H9 (cell line): ENCODE measurements at regions not wholly inside any gene's neighbourhood (a gene's known extent, or its start where the extent isn't known, plus 50 kb on each side); places are given as distances from the start of the nearest gene placed in this dataset.

Experiments
- DNase-seq: peaks from one replicate; pipeline ENCODE4 v3.0.0-alpha.2; 2017
- H2AFZ ChIP-seq: one replicate; pipeline ENCODE4 v1.6.1; 2013; ENCODE audit warnings: mild to moderate bottlenecking, low read length, control low read depth, moderate library complexity
- H2AK5ac ChIP-seq: 2 replicates; pipeline ENCODE4 v1.6.1; 2013; ENCODE audit warnings: low read length, control low read depth, mixed read lengths; ENCODE audit not compliant: insufficient read length
- H2BK120ac ChIP-seq: one replicate; pipeline ENCODE4 v1.6.1; 2013; ENCODE audit warnings: low read depth, mild to moderate bottlenecking, low read length, control low read depth, inconsistent platforms; ENCODE audit not compliant: poor library complexity, severe bottlenecking
- H2BK12ac ChIP-seq: 2 replicates; pipeline ENCODE4 v1.6.1; 2013; ENCODE audit warnings: low read length, control low read depth, mixed read lengths, low read depth; ENCODE audit not compliant: insufficient read length
- H2BK15ac ChIP-seq: 2 replicates; pipeline ENCODE4 v1.6.1; 2013; ENCODE audit warnings: low read depth, low read length, control low read depth
- H2BK20ac ChIP-seq: one replicate; pipeline ENCODE4 v1.6.1; 2013; ENCODE audit warnings: low read depth, mild to moderate bottlenecking, low read length, control low read depth, inconsistent platforms; ENCODE audit not compliant: poor library complexity, severe bottlenecking
- H2BK5ac ChIP-seq: 2 replicates; pipeline ENCODE4 v1.6.1; 2013; ENCODE audit warnings: low read length, control low read depth, mixed read lengths; ENCODE audit not compliant: insufficient read length
- H3K14ac ChIP-seq: 2 replicates; pipeline ENCODE4 v1.6.1; 2013; ENCODE audit warnings: low read length, control low read depth; ENCODE audit not compliant: insufficient read depth
- H3K18ac ChIP-seq: 2 replicates; pipeline ENCODE4 v1.6.1; 2013; ENCODE audit warnings: low read depth, mild to moderate bottlenecking, mixed read lengths, low read length, control low read depth; ENCODE audit not compliant: insufficient read length
- H3K23ac ChIP-seq: 2 replicates; pipeline ENCODE4 v1.6.1; 2013; ENCODE audit warnings: low read length, control low read depth, mixed read lengths, low read depth; ENCODE audit not compliant: insufficient read length
- H3K23me2 ChIP-seq: 2 replicates; pipeline ENCODE4 v1.6.1; 2013; ENCODE audit warnings: low read depth, mild to moderate bottlenecking, mixed read lengths, low read length, control low read depth; ENCODE audit not compliant: insufficient read length, poor library complexity, severe bottlenecking
- H3K27ac ChIP-seq: 2 replicates; pipeline ENCODE4 v1.5.1; 2013; ENCODE audit warnings: low read length, control low read depth, mixed read lengths, low read depth; ENCODE audit not compliant: insufficient read length
- H3K27me3 ChIP-seq: 2 replicates; pipeline ENCODE4 v1.6.1; 2013; ENCODE audit warnings: low read length, control low read depth, inconsistent platforms; ENCODE audit not compliant: insufficient read depth
- H3K4ac ChIP-seq: 2 replicates; pipeline ENCODE4 v1.6.1; 2013; ENCODE audit warnings: low read depth, mild to moderate bottlenecking, control low read depth, inconsistent platforms, low read length, moderate library complexity
- H3K4me1 ChIP-seq: 2 replicates; pipeline ENCODE4 v1.6.1; 2013; ENCODE audit warnings: low read length, control low read depth, inconsistent platforms; ENCODE audit not compliant: insufficient read depth
- H3K4me2 ChIP-seq: 2 replicates; pipeline ENCODE4 v1.6.1; 2013; ENCODE audit warnings: low read length, control low read depth, mixed read lengths; ENCODE audit not compliant: insufficient read length, insufficient read depth
- H3K56ac ChIP-seq: 2 replicates; pipeline ENCODE4 v1.6.1; 2013; ENCODE audit warnings: low read depth, mild to moderate bottlenecking, mixed read lengths, low read length, control low read depth; ENCODE audit not compliant: insufficient read length
- H3K79me1 ChIP-seq: 2 replicates; pipeline ENCODE4 v1.6.1; 2013; ENCODE audit warnings: low read depth, mild to moderate bottlenecking, moderate library complexity, low read length, control low read depth, inconsistent platforms; ENCODE audit not compliant: insufficient read depth, poor library complexity, severe bottlenecking
- H3K79me2 ChIP-seq: 2 replicates; pipeline ENCODE4 v1.6.1; 2013; ENCODE audit warnings: low read length, control low read depth, inconsistent platforms; ENCODE audit not compliant: insufficient read depth
- H3K9ac ChIP-seq: 2 replicates; pipeline ENCODE4 v1.6.1; 2013; ENCODE audit warnings: low read length, control low read depth, mixed read lengths; ENCODE audit not compliant: insufficient read length; ENCODE audit errors: extremely low read depth
- H3K9me3 ChIP-seq: one replicate; pipeline ENCODE4 v1.6.1; 2013; ENCODE audit warnings: low read depth, low read length, inconsistent platforms; ENCODE audit not compliant: control insufficient read depth
- H3T11ph ChIP-seq: one replicate; pipeline ENCODE4 v1.6.1; 2013; ENCODE audit warnings: mild to moderate bottlenecking, low read length, control low read depth, inconsistent platforms
- H4K20me1 ChIP-seq: one replicate; pipeline ENCODE4 v1.6.1; 2013; ENCODE audit not compliant: control insufficient read depth, insufficient read length, insufficient read depth
- H4K5ac ChIP-seq: 2 replicates; pipeline ENCODE4 v1.6.1; 2013; ENCODE audit warnings: low read depth, mild to moderate bottlenecking, mixed read lengths, low read length, control low read depth; ENCODE audit not compliant: insufficient read length
- H4K8ac ChIP-seq: replicated peaks from 2 replicates; pipeline ENCODE4 v1.6.1; 2013; ENCODE audit warnings: low read length, control low read depth, mixed read lengths, low read depth; ENCODE audit not compliant: insufficient read length
- H4K91ac ChIP-seq: 2 replicates; pipeline ENCODE4 v1.6.1; 2013; ENCODE audit warnings: low read depth, mild to moderate bottlenecking, moderate library complexity, mixed read lengths, low read length, control low read depth; ENCODE audit not compliant: insufficient read length
- H3K27ac Mint-ChIP-seq, 3 experiments: 2 replicates in 2 of 3; 3 replicates in 1 of 3; pipeline ENCODE4 v1.8.0; 2020 to 2021; ENCODE audit warnings: mixed read lengths in 3 of 3, mild to moderate bottlenecking in 1 of 3, moderate library complexity in 1 of 3
- H3K27me3 Mint-ChIP-seq: 2 replicates; pipeline ENCODE4 v1.8.0; 2021; ENCODE audit warnings: low read depth, mild to moderate bottlenecking, moderate library complexity, mixed read lengths
- H3K36me3 Mint-ChIP-seq, 3 experiments: 2 replicates in 2 of 3; 3 replicates in 1 of 3; pipeline ENCODE4 v1.8.0; 2020 to 2021; ENCODE audit warnings: low read depth in 3 of 3, mixed read lengths in 3 of 3; ENCODE audit not compliant: insufficient read depth in 1 of 3
- H3K4me1 Mint-ChIP-seq, 2 experiments: 2 replicates each; pipeline ENCODE4 v1.8.0; 2020; ENCODE audit warnings: mixed read lengths in 2 of 2
- H3K4me3 Mint-ChIP-seq, 2 experiments: 2 replicates in 1 of 2; 3 replicates in 1 of 2; pipeline ENCODE4 v1.8.0; 2020 to 2021; ENCODE audit warnings: mild to moderate bottlenecking in 2 of 2, mixed read lengths in 2 of 2, moderate library complexity in 1 of 2
- H3K9me3 Mint-ChIP-seq, 2 experiments: 2 replicates in 1 of 2; 3 replicates in 1 of 2; pipeline ENCODE4 v1.8.0; 2020; ENCODE audit warnings: mild to moderate bottlenecking in 2 of 2, mixed read lengths in 2 of 2, moderate library complexity in 1 of 2
- WGBS: extraction: QIAGEN DNeasy Blood & Tissue Kit; methylation state at CpG from one replicate; pipeline ENCODE4 v1.1.7; 2013; ENCODE audit warnings: missing lambda C conversion rate, low lambda C conversion rate, mixed read lengths; ENCODE audit not compliant: insufficient read length; ENCODE audit errors: extremely low coverage; 5-methylcytosine and 5-hydroxymethylcytosine counted together
- TF ChIP-seq, protein P1 (sequence below): fragments of 200-600 bp; sonication (generic); conservative IDR thresholded peaks from 3 replicates; pipeline ENCODE4 v1.8.0; 2021; ENCODE audit warnings: antibody characterized with exemption, mild to moderate bottlenecking

DNA sequence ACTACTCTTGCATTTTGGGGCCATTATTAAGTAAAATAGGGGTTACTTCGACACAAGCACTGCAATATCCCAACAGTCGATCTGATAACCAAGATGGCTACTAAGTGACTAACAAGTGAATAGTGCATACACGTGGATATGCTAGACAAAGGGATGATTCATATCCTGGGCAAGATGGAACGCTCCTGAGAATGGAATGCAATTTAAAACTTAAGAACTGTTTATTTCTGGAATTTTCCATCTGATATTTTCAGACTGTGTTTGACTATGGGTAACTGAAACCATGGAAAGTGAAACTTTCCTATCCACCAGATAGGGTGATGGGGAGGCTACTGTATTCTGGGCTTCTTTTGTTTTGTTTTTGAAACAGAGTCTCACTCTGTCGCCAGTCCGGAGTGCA is 66.5 kb downstream of the ILRUN start:
- Histone ChIP-seq H3K27ac (no peak overlapping the region), H3K14ac (no peak overlapping the region), H2BK15ac (no peak overlapping the region), H3K4ac (no peak overlapping the region), H2BK20ac (no peak overlapping the region), H2BK5ac (no peak overlapping the region), H3T11ph (no peak overlapping the region), H4K5ac (no peak overlapping the region), H3K9me3 (no peaks in the 10 kb centered on the region), H3K79me1 (no peaks in the 10 kb centered on the region), H4K20me1 (no peaks in the 10 kb centered on the region), H3K4me1 (no peaks in the 10 kb centered on the region), H4K91ac (no peak overlapping the region), H3K23ac (no peak overlapping the region), H3K4me2 (no peak overlapping the region), H4K8ac (no peak overlapping the region), H3K27me3 (no peaks in the 10 kb centered on the region), H2BK12ac (no peak overlapping the region), H3K18ac (no peak overlapping the region), H3K23me2 (no peaks in the 10 kb centered on the region), H2AK5ac (no peak overlapping the region), H2AFZ (no peak overlapping the region), H3K79me2 (no peaks in the 10 kb centered on the region), H2BK120ac (no peak overlapping the region), H3K9ac (no peak overlapping the region), H3K56ac (no peak overlapping the region)
- H3K27ac Mint-ChIP-seq, result no peak overlapping the region
- DNase-seq, result no peak
- WGBS, result no CpG with 5 or more reads among the region's 6 CpGs
- peaks cover 0 to 16% (median 2%) of the 10 kb centered on the region in 3 experiments; a peak in 4 of 7 replicates for H3K36me3 Mint-ChIP-seq
- no peaks in the 10 kb centered on the region for H3K27me3 Mint-ChIP-seq
- H3K4me1 Mint-ChIP-seq, result 0 out of 4 replicates have a peak, but pooled peaks cover 0 to 2% of the 10 kb centered on the region in 2 experiments
- no peak overlapping the region for H3K4me3 Mint-ChIP-seq
- no peaks in the 10 kb centered on the region for H3K9me3 Mint-ChIP-seq
- TF ChIP-seq, protein P1, sequence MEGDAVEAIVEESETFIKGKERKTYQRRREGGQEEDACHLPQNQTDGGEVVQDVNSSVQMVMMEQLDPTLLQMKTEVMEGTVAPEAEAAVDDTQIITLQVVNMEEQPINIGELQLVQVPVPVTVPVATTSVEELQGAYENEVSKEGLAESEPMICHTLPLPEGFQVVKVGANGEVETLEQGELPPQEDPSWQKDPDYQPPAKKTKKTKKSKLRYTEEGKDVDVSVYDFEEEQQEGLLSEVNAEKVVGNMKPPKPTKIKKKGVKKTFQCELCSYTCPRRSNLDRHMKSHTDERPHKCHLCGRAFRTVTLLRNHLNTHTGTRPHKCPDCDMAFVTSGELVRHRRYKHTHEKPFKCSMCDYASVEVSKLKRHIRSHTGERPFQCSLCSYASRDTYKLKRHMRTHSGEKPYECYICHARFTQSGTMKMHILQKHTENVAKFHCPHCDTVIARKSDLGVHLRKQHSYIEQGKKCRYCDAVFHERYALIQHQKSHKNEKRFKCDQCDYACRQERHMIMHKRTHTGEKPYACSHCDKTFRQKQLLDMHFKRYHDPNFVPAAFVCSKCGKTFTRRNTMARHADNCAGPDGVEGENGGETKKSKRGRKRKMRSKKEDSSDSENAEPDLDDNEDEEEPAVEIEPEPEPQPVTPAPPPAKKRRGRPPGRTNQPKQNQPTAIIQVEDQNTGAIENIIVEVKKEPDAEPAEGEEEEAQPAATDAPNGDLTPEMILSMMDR, result no peak
